ENCODE measurements at regions not wholly inside any gene's neighbourhood (a gene's known extent, or its start where the extent isn't known, plus 50 kb on each side); places are given as distances from the start of the nearest gene placed in this dataset.

DNA sequence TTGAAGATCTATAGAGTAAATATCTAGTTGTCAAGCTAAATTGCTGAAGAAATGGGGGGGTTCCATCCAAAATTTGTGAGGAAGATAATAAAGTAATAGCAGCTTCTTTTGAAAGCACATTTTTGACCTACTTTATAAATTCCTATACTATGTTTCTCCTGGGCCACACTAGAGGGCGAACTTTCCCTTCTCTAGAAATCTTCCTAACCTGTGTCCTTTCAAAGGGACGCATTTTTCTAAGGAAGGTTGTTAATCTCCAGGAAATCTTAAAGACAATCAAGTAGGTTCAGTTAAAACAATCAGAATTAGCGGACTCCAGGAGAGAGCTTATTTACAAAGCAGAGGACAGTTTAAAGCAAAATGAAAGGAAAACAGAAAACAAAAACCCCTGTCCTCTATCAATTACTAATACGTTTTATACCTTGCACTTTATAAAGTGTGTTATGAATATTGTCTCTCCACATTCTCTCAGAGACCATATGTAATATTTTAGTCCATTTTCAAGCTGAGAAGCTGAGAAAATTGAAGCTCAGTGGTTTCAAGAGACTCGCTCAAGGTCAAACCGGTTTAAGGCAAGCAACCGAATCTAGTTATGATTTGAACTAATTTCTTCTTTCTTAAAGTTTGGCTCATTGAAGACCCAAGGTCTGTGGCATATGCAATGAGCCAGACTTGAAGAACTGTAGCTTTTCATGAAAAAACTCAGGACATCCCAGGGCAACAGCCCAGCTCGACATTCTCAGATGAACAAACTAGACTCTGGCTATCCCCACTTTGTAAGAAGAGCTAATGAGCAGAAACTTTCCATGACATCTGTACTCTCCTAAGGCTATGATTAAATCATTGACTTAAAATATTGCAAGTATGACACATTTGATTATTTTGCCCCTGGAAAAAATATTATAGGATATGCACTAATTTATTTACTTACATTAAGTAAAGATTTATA lies 273.6 kb downstream of the PAX3 start:
- Histone ChIP-seq H3K79me2 (no peaks in the 10 kb centered on the region), H3K4me3 (no peak overlapping the region), H3K27me3 (peaks cover 16% of the 10 kb centered on the region), H3K36me3 (replicated peaks; ENCODE audit: insufficient read depth, low read depth) (no peaks in the 10 kb centered on the region), H3K4me2 (peak overlapping the region; percentile 58), H2AFZ (no peak overlapping the region), H4K20me1 (ENCODE audit: insufficient read depth, poor library complexity, severe bottlenecking) (no peaks in the 10 kb centered on the region), H3K9me3 (ENCODE audit: low read depth) (no peaks in the 10 kb centered on the region), H3K9me2 (replicated peaks; ENCODE audit: insufficient read depth) (no peaks in the 10 kb centered on the region), H3K4me1 (ENCODE audit: insufficient read depth) (no peaks in the 10 kb centered on the region), H3K27ac (no peak overlapping the region)
- WGBS (ENCODE audit: low lambda C conversion rate, missing lambda C conversion rate) = 21% methylated on average over 8 of the region's 8 CpGs
- DNase-seq (ENCODE audit: low spot score) = peak; percentile 60
- TF ChIP-seq, protein P1, sequence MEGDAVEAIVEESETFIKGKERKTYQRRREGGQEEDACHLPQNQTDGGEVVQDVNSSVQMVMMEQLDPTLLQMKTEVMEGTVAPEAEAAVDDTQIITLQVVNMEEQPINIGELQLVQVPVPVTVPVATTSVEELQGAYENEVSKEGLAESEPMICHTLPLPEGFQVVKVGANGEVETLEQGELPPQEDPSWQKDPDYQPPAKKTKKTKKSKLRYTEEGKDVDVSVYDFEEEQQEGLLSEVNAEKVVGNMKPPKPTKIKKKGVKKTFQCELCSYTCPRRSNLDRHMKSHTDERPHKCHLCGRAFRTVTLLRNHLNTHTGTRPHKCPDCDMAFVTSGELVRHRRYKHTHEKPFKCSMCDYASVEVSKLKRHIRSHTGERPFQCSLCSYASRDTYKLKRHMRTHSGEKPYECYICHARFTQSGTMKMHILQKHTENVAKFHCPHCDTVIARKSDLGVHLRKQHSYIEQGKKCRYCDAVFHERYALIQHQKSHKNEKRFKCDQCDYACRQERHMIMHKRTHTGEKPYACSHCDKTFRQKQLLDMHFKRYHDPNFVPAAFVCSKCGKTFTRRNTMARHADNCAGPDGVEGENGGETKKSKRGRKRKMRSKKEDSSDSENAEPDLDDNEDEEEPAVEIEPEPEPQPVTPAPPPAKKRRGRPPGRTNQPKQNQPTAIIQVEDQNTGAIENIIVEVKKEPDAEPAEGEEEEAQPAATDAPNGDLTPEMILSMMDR (IDR thresholded peaks at IDR 0.05; ENCODE audit: poor library complexity) = peak; percentile 81
- TF ChIP-seq EZH2phosphoT487 (IDR thresholded peaks at IDR 0.05; ENCODE audit: low read depth, severe bottlenecking, unreplicated experiment) (no peak), EZH2 (IDR thresholded peaks at IDR 0.05; ENCODE audit: borderline replicate concordance) (no peak)

DNA sequence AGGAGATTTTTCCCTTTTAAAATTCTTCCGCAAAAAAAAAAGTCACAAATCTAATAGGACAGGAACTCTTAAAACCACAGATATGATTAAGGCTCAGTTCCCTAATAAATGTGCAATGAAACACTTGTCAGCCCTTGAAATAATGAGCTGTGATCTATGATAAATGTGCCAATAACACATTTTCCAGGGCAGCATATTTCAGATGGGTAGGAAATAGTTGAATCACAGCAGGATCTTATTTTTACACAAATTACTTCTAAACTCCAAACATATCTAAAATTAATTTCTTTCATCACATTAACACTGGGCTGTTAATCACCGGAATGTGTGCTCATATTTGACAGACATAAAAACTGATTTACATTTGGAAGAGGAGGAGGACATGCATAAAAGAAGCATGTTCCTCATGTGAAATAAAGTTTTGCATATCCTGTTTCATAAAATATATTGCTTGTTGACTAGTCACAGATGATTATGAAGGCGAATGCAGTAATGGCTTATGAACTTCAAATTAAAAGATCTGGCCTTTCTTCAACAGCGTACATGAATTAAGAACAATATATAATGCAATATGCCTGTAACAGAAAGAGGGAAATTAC lies 281.4 kb downstream of the PAX3 start:
- no peaks in the 10 kb centered on the region for H3K9me2 ChIP-seq (replicated peaks; ENCODE audit: insufficient read depth)
- no peak for TF ChIP-seq EZH2phosphoT487 (IDR thresholded peaks at IDR 0.05; ENCODE audit: low read depth, severe bottlenecking, unreplicated experiment)
- TF ChIP-seq, protein P1 (IDR thresholded peaks at IDR 0.05; ENCODE audit: poor library complexity) = no peak
- no peak for TF ChIP-seq EZH2 (IDR thresholded peaks at IDR 0.05; ENCODE audit: borderline replicate concordance)
- DNase-seq (ENCODE audit: low spot score) = no peak
- no peaks in the 10 kb centered on the region for H4K20me1 ChIP-seq (ENCODE audit: insufficient read depth, poor library complexity, severe bottlenecking)
- no peaks in the 10 kb centered on the region for H3K4me1 ChIP-seq (ENCODE audit: insufficient read depth)
- no peak overlapping the region for H3K4me2 ChIP-seq
- no peak overlapping the region for H3K27ac ChIP-seq
- H3K79me2 ChIP-seq = no peaks in the 10 kb centered on the region
- H3K36me3 ChIP-seq (replicated peaks; ENCODE audit: insufficient read depth, low read depth) = no peaks in the 10 kb centered on the region
- no peak overlapping the region for H2AFZ ChIP-seq
- H3K27me3 ChIP-seq = peaks cover 15% of the 10 kb centered on the region
- no peaks in the 10 kb centered on the region for H3K9me3 ChIP-seq (ENCODE audit: low read depth)
- H3K4me3 ChIP-seq = no peak overlapping the region
- 94% methylated on average over 4 of the region's 4 CpGs for WGBS (ENCODE audit: low lambda C conversion rate, missing lambda C conversion rate)

DNA sequence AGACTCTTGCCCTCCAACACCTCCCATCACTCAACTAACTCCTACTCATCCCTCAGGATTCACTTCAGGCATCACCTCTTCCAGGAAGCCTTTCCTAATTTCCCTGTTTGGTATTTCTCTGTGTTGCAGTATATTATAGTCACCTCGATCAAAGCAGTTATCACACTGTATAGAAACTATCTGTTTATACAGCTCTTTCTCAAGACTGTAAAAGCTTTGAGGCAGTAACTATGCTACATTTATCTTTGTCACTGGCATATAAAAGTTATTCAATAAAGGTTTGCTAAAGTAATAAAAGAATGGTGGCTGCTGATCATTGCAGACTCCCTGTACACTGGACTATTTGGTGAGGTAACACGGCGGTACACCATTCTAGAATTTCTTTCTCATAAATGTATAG lies 284.9 kb downstream of the PAX3 start:
- Histone ChIP-seq H3K27me3 (peaks cover 40% of the 10 kb centered on the region), H3K36me3 (replicated peaks; ENCODE audit: insufficient read depth, low read depth) (no peaks in the 10 kb centered on the region), H3K4me1 (ENCODE audit: insufficient read depth) (no peaks in the 10 kb centered on the region), H4K20me1 (ENCODE audit: insufficient read depth, poor library complexity, severe bottlenecking) (no peaks in the 10 kb centered on the region), H3K4me3 (no peak overlapping the region), H3K79me2 (no peaks in the 10 kb centered on the region), H3K9me2 (replicated peaks; ENCODE audit: insufficient read depth) (no peaks in the 10 kb centered on the region), H3K4me2 (no peak overlapping the region), H2AFZ (no peak overlapping the region), H3K27ac (no peak overlapping the region), H3K9me3 (ENCODE audit: low read depth) (no peaks in the 10 kb centered on the region)
- WGBS (ENCODE audit: low lambda C conversion rate, missing lambda C conversion rate) = 69% methylated on average over 3 of the region's 3 CpGs
- TF ChIP-seq EZH2phosphoT487 (IDR thresholded peaks at IDR 0.05; ENCODE audit: low read depth, severe bottlenecking, unreplicated experiment) (no peak), EZH2 (IDR thresholded peaks at IDR 0.05; ENCODE audit: borderline replicate concordance) (no peak)
- TF ChIP-seq, protein P1 (IDR thresholded peaks at IDR 0.05; ENCODE audit: poor library complexity) = no peak
- no peak for DNase-seq (ENCODE audit: low spot score)
